GM21360 (cell line): ENCODE measurements at regions not wholly inside any gene's neighbourhood (a gene's known extent, or its start where the extent isn't known, plus 50 kb on each side); places are given as distances from the start of the nearest gene placed in this dataset.

Experiments
- ATAC-seq: cut with Tn5 transposase; IDR thresholded peaks from one replicate; pipeline ENCODE4 v1.9.1; 2021; ENCODE audit warnings: mild to moderate bottlenecking, moderate library complexity; ENCODE audit not compliant: unreplicated experiment

GRCh38 chr16:73846007-73846330 is 450.6 kb upstream of the PSMD7 start:
- no peak for ATAC-seq

- ATAC-seq: no peak
Measured at GRCh38 chr16:73845238-73846006, 451.2 kb upstream of the PSMD7 start.

- ATAC-seq: no peak
Measured at GRCh38 chr16:73840728-73841127, 455.9 kb upstream of the PSMD7 start.

GRCh38 chr16:73831220-73831619 is 465.4 kb upstream of the PSMD7 start:
- no peak for ATAC-seq

- ATAC-seq: no peak
Measured at GRCh38 chr16:73823205-73823849, 473.3 kb upstream of the PSMD7 start.

- no peak for ATAC-seq
Measured at GRCh38 chr16:73817526-73818324, 478.9 kb upstream of the PSMD7 start.

GRCh38 chr16:73813527-73813926 is 483.1 kb upstream of the PSMD7 start:
- no peak for ATAC-seq

- no peak for ATAC-seq
Measured at GRCh38 chr16:73804456-73804855, 492.2 kb upstream of the PSMD7 start.

- no peak for ATAC-seq
Measured at GRCh38 chr16:73798471-73798870, 498.1 kb upstream of the PSMD7 start.

GRCh38 chr16:73797115-73797514 is 499.5 kb upstream of the PSMD7 start:
- no peak for ATAC-seq

- no peak for ATAC-seq
Measured at GRCh38 chr16:73796241-73796640, 500.4 kb upstream of the PSMD7 start.

GRCh38 chr16:73794994-73795393 is 501.6 kb upstream of the PSMD7 start:
- no peak for ATAC-seq

GRCh38 chr16:73793871-73794437 is 502.7 kb upstream of the PSMD7 start:
- no peak for ATAC-seq

- no peak for ATAC-seq
Measured at GRCh38 chr16:73793260-73793659, 503.4 kb upstream of the PSMD7 start.

- ATAC-seq: no peak
Measured at GRCh38 chr16:73792199-73793020, 504.2 kb upstream of the PSMD7 start.

GRCh38 chr16:73781297-73781696 is 515.3 kb upstream of the PSMD7 start:
- no peak for ATAC-seq

GRCh38 chr16:73778887-73779286 is 517.7 kb upstream of the PSMD7 start:
- no peak for ATAC-seq

- ATAC-seq: no peak
Measured at GRCh38 chr16:73775841-73776388, 520.7 kb upstream of the PSMD7 start.

- ATAC-seq: no peak
Measured at GRCh38 chr16:73771196-73772064, 525.2 kb upstream of the PSMD7 start.
